H1 (cell line): ENCODE measurements at regions not wholly inside any gene's neighbourhood (a gene's known extent, or its start where the extent isn't known, plus 50 kb on each side); places are given as distances from the start of the nearest gene placed in this dataset.

Experiments used
- CTCF ChIA-PET: fragments of 300-600 bp; sonication (Branson Sonifier 250); formaldehyde crosslinking; loops from one replicate; lab custom pipeline; 2021; ENCODE audit not compliant: partially characterized antibody; lab: Charles Lee
- POLR2A ChIA-PET: fragments of 300-600 bp; sonication (Branson Sonifier 250); formaldehyde crosslinking; loops from one replicate; lab custom pipeline; 2021; ENCODE audit warnings: inconsistent platforms; ENCODE audit not compliant: partially characterized antibody; lab: Charles Lee
- DNase-seq, 2 experiments: peaks; one replicate each; pipeline versions ENCODE4 v3.0.0 to v3.0.0-alpha.2; 2010 to 2022; ENCODE audit warnings: low spot score in 2 of 2, low read depth in 1 of 2, mixed read lengths in 1 of 2
- FAIRE-seq: peaks from 2 replicates; lab custom pipeline; 2011; peaks lifted over from hg19 to GRCh38; lab: Jason Lieb, UNC
- H2AFZ ChIP-seq: 2 replicates; pipeline ENCODE4 v1.8.1; 2012; ENCODE audit warnings: low read length, inconsistent platforms
- H2AK5ac ChIP-seq: 2 replicates; pipeline ENCODE4 v1.6.1; 2013; ENCODE audit warnings: low read depth, low read length
- H2BK120ac ChIP-seq: replicated peaks from 2 replicates; pipeline ENCODE3; 2013; ENCODE audit warnings: low read depth, low read length, inconsistent platforms
- H2BK12ac ChIP-seq: 2 replicates; pipeline ENCODE4 v1.6.1; 2013; ENCODE audit warnings: low read depth, low read length
- H2BK15ac ChIP-seq: 2 replicates; pipeline ENCODE4 v1.6.1; 2013; ENCODE audit warnings: low read length
- H2BK20ac ChIP-seq: 2 replicates; pipeline ENCODE4 v1.6.1; 2013; ENCODE audit warnings: low read length
- H2BK5ac ChIP-seq: 2 replicates; pipeline ENCODE4 v1.6.1; 2013; ENCODE audit warnings: low read depth, low read length
- H3K14ac ChIP-seq: 2 replicates; pipeline ENCODE4 v1.6.1; 2013; ENCODE audit warnings: inconsistent platforms; ENCODE audit not compliant: insufficient read length
- H3K18ac ChIP-seq: 2 replicates; pipeline ENCODE4 v1.6.1; 2013; ENCODE audit warnings: low read length; ENCODE audit errors: extremely low read depth
- H3K23ac ChIP-seq: 2 replicates; pipeline ENCODE4 v1.6.1; 2013; ENCODE audit warnings: inconsistent platforms; ENCODE audit not compliant: insufficient read length
- H3K23me2 ChIP-seq: 2 replicates; pipeline ENCODE4 v1.6.1; 2013; ENCODE audit warnings: low read depth, low read length
- H3K27ac ChIP-seq: 2 replicates; pipeline ENCODE4 v1.6.1; 2011; ENCODE audit warnings: low read depth, low read length, inconsistent platforms
- H3K27me3 ChIP-seq, 4 experiments: replicated peaks in 1 of 4; 1 replicate in 1 of 4; 2 replicates in 3 of 4; pipeline versions ENCODE4 v1.6.1 to v1.8.1; 2011 to 2013; ENCODE audit warnings: low read length in 3 of 4, mild to moderate bottlenecking in 3 of 4, inconsistent platforms in 2 of 4, mixed read lengths in 2 of 4, moderate library complexity in 1 of 4; ENCODE audit not compliant: control insufficient read depth in 3 of 4, insufficient read depth in 3 of 4; ENCODE audit errors: extremely low read depth in 1 of 4
- H3K36me3 ChIP-seq, 4 experiments: 2 replicates each; pipeline versions ENCODE4 v1.6.1 to v1.8.1; 2011 to 2013; ENCODE audit warnings: mild to moderate bottlenecking in 4 of 4, low read length in 3 of 4, moderate library complexity in 2 of 4, control low read depth in 1 of 4, inconsistent platforms in 1 of 4; ENCODE audit not compliant: insufficient read depth in 4 of 4, control insufficient read depth in 2 of 4
- H3K4ac ChIP-seq: replicated peaks from 2 replicates; pipeline ENCODE3; 2013; ENCODE audit warnings: low read length, low read depth, mixed read lengths, inconsistent platforms; ENCODE audit not compliant: insufficient read length
- H3K4me1 ChIP-seq, 4 experiments: replicated peaks in 1 of 4; 1 replicate in 1 of 4; 2 replicates in 3 of 4; pipeline versions ENCODE4 v1.6.1 to v1.8.1; 2011 to 2013; ENCODE audit warnings: low read length in 3 of 4, inconsistent platforms in 2 of 4, mixed read lengths in 1 of 4; ENCODE audit not compliant: insufficient read depth in 4 of 4, control insufficient read depth in 3 of 4
- H3K4me2 ChIP-seq, 2 experiments: 2 replicates each; pipeline versions ENCODE4 v1.6.1 to v1.8.1; 2011 to 2013; ENCODE audit warnings: low read depth in 2 of 2, low read length in 2 of 2, control low read depth in 1 of 2, inconsistent platforms in 1 of 2, mild to moderate bottlenecking in 1 of 2; ENCODE audit not compliant: insufficient read depth in 1 of 2
- H3K4me3 ChIP-seq, 4 experiments: fragments of 200-600, 300-600 bp in 1 of 4; sonication (generic), shearing (Covaris generic), sonication (Bioruptor Twin) in 1 of 4; 2 replicates each; pipeline versions ENCODE4 v1.5.1 to v1.8.1; 2011 to 2016; ENCODE audit warnings: low read length in 4 of 4, low read depth in 3 of 4, control low read depth in 2 of 4, inconsistent platforms in 2 of 4, mild to moderate bottlenecking in 2 of 4, mixed read lengths in 1 of 4, moderate library complexity in 1 of 4; ENCODE audit not compliant: insufficient read depth in 2 of 4; ENCODE audit errors: extremely low read depth in 1 of 4
- H3K56ac ChIP-seq: replicated peaks from 2 replicates; pipeline ENCODE3; 2013; ENCODE audit warnings: low read depth, mild to moderate bottlenecking, mixed read lengths, low read length, inconsistent platforms; ENCODE audit not compliant: insufficient read length
- H3K79me1 ChIP-seq: 2 replicates; pipeline ENCODE4 v1.6.1; 2013; ENCODE audit warnings: low read depth, low read length, control low read depth
- H3K79me2 ChIP-seq, 2 experiments: 2 replicates each; pipeline versions ENCODE4 v1.6.1 to v1.8.1; 2012 to 2013; ENCODE audit warnings: low read length in 2 of 2, mild to moderate bottlenecking in 2 of 2, inconsistent platforms in 1 of 2; ENCODE audit not compliant: insufficient read depth in 2 of 2, control insufficient read depth in 1 of 2
- H3K9ac ChIP-seq, 4 experiments: replicated peaks in 1 of 4; 1 replicate in 1 of 4; 2 replicates in 3 of 4; pipeline versions ENCODE4 v1.6.1 to v1.8.1; 2011 to 2013; ENCODE audit warnings: low read depth in 3 of 4, low read length in 3 of 4, control low read depth in 2 of 4, mild to moderate bottlenecking in 2 of 4, moderate library complexity in 2 of 4, inconsistent platforms in 1 of 4; ENCODE audit errors: extremely low read depth in 1 of 4
- H3K9me3 ChIP-seq, 2 experiments: 2 replicates each; pipeline versions ENCODE4 v1.6.1 to v1.8.1; 2012 to 2013; ENCODE audit warnings: mild to moderate bottlenecking in 2 of 2, moderate library complexity in 2 of 2, control low read depth in 1 of 2, inconsistent platforms in 1 of 2, low read depth in 1 of 2, low read length in 1 of 2, mixed read lengths in 1 of 2; ENCODE audit not compliant: insufficient read depth in 2 of 2
- H4K20me1 ChIP-seq, 2 experiments: replicated peaks in 1 of 2; 2 replicates each; pipeline versions ENCODE3 to v1.8.1; 2011 to 2013; ENCODE audit warnings: inconsistent platforms in 2 of 2, low read length in 2 of 2, mild to moderate bottlenecking in 1 of 2; ENCODE audit not compliant: insufficient read depth in 2 of 2, control insufficient read depth in 1 of 2
- H4K5ac ChIP-seq: 2 replicates; pipeline ENCODE4 v1.6.1; 2013; ENCODE audit warnings: low read length, low read depth, mixed read lengths, inconsistent platforms; ENCODE audit not compliant: insufficient read length
- H4K8ac ChIP-seq: 2 replicates; pipeline ENCODE4 v1.8.0; 2013; ENCODE audit warnings: mild to moderate bottlenecking, moderate library complexity, low read length, inconsistent platforms; ENCODE audit not compliant: insufficient read depth; ENCODE audit errors: extremely low read depth
- H4K91ac ChIP-seq: replicated peaks from 2 replicates; pipeline ENCODE3; 2013; ENCODE audit warnings: low read length, mixed read lengths, inconsistent platforms; ENCODE audit not compliant: insufficient read length
- CBX8 ChIP-seq: fragments of 300-800, 300-1000 bp; sonication (generic); IDR thresholded peaks from 2 replicates; pipeline ENCODE4 v1.7.1; 2016; ENCODE audit warnings: low read depth, low read length, borderline replicate concordance
- CEBPB ChIP-seq: IDR thresholded peaks from 2 replicates; pipeline ENCODE4 v1.6.1; 2012; ENCODE audit warnings: low read depth, low read length
- KDM1A ChIP-seq: fragments of 200-600, 300-600 bp; sonication (generic); IDR thresholded peaks from 2 replicates; pipeline ENCODE4 v1.7.1; 2016; ENCODE audit warnings: mild to moderate bottlenecking, low read length, borderline replicate concordance
- MAFK ChIP-seq: IDR thresholded peaks from 2 replicates; pipeline ENCODE4 v1.6.1; 2012; ENCODE audit warnings: low read depth, mild to moderate bottlenecking, improper control_type of control experiment, low read length
- YY1 ChIP-seq: IDR thresholded peaks from 2 replicates; pipeline ENCODE4 v1.6.1; 2011; ENCODE audit warnings: low read depth, mild to moderate bottlenecking, low read length
- WGBS, 2 experiments: shearing (Covaris generic) in 1 of 2; methylation state at CpG; one replicate each; pipeline versions ENCODE4 v1.1.6 to v1.1.7; 2013 to 2015; ENCODE audit warnings: low lambda C conversion rate in 2 of 2, mixed read lengths in 2 of 2, inconsistent platforms in 1 of 2, low coverage in 1 of 2, missing lambda C conversion rate in 1 of 2; ENCODE audit not compliant: insufficient replicate concordance in 2 of 2, insufficient coverage in 1 of 2, insufficient read length in 1 of 2; ENCODE audit errors: extremely low coverage in 1 of 2, missing lambda C conversion rate in 1 of 2; 5-methylcytosine and 5-hydroxymethylcytosine counted together

DNA sequence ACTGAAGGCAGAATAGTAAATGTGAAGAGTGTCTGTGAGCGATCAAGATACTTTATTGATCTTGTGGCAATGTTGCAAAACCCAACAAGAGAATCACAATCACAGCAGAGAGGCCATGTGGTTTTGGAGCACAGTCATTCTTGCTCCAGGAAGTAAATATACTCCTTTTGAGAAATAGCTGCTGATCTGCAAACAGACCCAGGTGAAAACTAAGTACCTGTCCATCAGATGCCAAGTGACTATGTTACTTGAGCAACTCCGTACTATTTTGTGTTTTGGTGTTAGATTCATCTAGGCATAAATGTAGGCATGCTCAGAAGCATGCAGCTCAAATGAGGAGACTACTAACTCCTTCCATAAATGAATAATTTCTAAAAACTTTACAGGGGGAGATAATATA, 627.9 kb downstream of the ZBBX start:
- no peak overlapping the region for H3K23ac ChIP-seq
- H3K14ac ChIP-seq: no peak overlapping the region
- no peak overlapping the region for H2AFZ ChIP-seq

More for the DNA sequence above, 627.9 kb downstream of the ZBBX start:
- no peak overlapping the region for H4K8ac ChIP-seq
- TF ChIP-seq CBX8 (no peak), CEBPB (no peak), MAFK (no peak), YY1 (no peak), KDM1A (no peak)
- TF ChIP-seq, all 59 proteins: peak for 0
- Histone ChIP-seq H3K9ac (no peak overlapping the region), H2BK120ac (no peak overlapping the region), H3K4me1 (no peaks in the 10 kb centered on the region), H3K79me1 (no peaks in the 10 kb centered on the region), H2BK12ac (no peak overlapping the region), H3K27me3 (peaks cover 0 to 1% (median 0%) of the 10 kb centered on the region in 4 experiments; a peak in 1 of 7 replicates), H3K27ac (no peak overlapping the region), H4K20me1 (no peaks in the 10 kb centered on the region), H2BK20ac (no peak overlapping the region), H2BK5ac (no peak overlapping the region), H3K4ac (no peak overlapping the region), H3K23me2 (no peaks in the 10 kb centered on the region), H3K56ac (no peak overlapping the region), H3K79me2 (no peaks in the 10 kb centered on the region), H3K36me3 (no peaks in the 10 kb centered on the region), H3K4me3 (no peak overlapping the region), H3K9me3 (peaks cover 0 to 5% of the 10 kb centered on the region in 2 experiments; a peak in 1 of 4 replicates), H3K18ac (no peak overlapping the region), H2AK5ac (no peak overlapping the region), H4K91ac (no peak overlapping the region), H2BK15ac (no peak overlapping the region), H3K4me2 (no peak overlapping the region), H4K5ac (no peak overlapping the region)
- no peak for DNase-seq
- CTCF ChIA-PET: no interaction called here
- no peak for FAIRE-seq
- 94% methylated on average over 2 of the region's 2 CpGs; no CpG with 5 or more reads in 1 of the 2 experiments for WGBS, 2 experiments
- POLR2A ChIA-PET: no interaction called here
